GM12878 (cell line): ENCODE measurements at regions not wholly inside any gene's neighbourhood (a gene's known extent, or its start where the extent isn't known, plus 50 kb on each side); places are given as distances from the start of the nearest gene placed in this dataset.

Experiments
- BCLAF1 ChIP-seq: fragments of 450-650 bp; IDR thresholded peaks from 2 replicates; pipeline ENCODE4 v1.6.1; 2017; ENCODE audit warnings: antibody characterized with exemption, mild to moderate bottlenecking, moderate library complexity
- CREB1 ChIP-seq: IDR thresholded peaks from 2 replicates; pipeline ENCODE4 v1.6.1; 2012; ENCODE audit warnings: low read depth, mild to moderate bottlenecking, inconsistent platforms
- EGR1 ChIP-seq, 2 experiments: IDR thresholded peaks; 1 replicate in 1 of 2; 2 replicates in 1 of 2; pipeline ENCODE4 v1.6.1; 2011 to 2012; ENCODE audit warnings: low read depth in 2 of 2, low read length in 2 of 2, borderline replicate concordance in 1 of 2, mild to moderate bottlenecking in 1 of 2, moderate library complexity in 1 of 2
- MEF2B ChIP-seq: fragments of 450-650 bp; IDR thresholded peaks from 2 replicates; pipeline ENCODE4 v1.6.1; 2018; ENCODE audit warnings: mild to moderate bottlenecking, moderate library complexity; ENCODE audit not compliant: partially characterized antibody, poor library complexity, severe bottlenecking
- NFXL1 ChIP-seq: fragments of 450-650 bp; IDR thresholded peaks from 2 replicates; pipeline ENCODE4 v1.6.1; 2017; ENCODE audit warnings: antibody characterized with exemption, mild to moderate bottlenecking, borderline replicate concordance
- NR2C2 ChIP-seq: IDR thresholded peaks from 2 replicates; pipeline ENCODE4 v1.6.1; 2011; ENCODE audit warnings: borderline replicate concordance, low read depth; ENCODE audit not compliant: control insufficient read depth, insufficient read length
- RUNX3 ChIP-seq: IDR thresholded peaks from 2 replicates; pipeline ENCODE4 v1.6.1; 2012; ENCODE audit warnings: low read length, inconsistent platforms
- SIX5 ChIP-seq: IDR thresholded peaks from 2 replicates; pipeline ENCODE4 v1.6.1; 2011; ENCODE audit warnings: mild to moderate bottlenecking, low read depth, low read length, moderate library complexity; ENCODE audit not compliant: severe bottlenecking
- SMARCA5 ChIP-seq: fragments of 450-650 bp; IDR thresholded peaks from 2 replicates; pipeline ENCODE4 v1.6.1; 2017; ENCODE audit warnings: mild to moderate bottlenecking
- STAT1 ChIP-seq: fragments of 450-650 bp; conservative IDR thresholded peaks from 2 replicates; pipeline ENCODE4 v1.6.1; 2014; ENCODE audit warnings: antibody characterized with exemption, mild to moderate bottlenecking
- ZBTB33 ChIP-seq: fragments of 450-650 bp; IDR thresholded peaks from 2 replicates; pipeline ENCODE4 v1.6.1; 2017; ENCODE audit warnings: mild to moderate bottlenecking

- TF ChIP-seq NFXL1 (no peak), SIX5 (no peak), BCLAF1 (no peak), MEF2B (no peak), STAT1 (no peak), RUNX3 (no peak), SMARCA5 (no peak), CREB1 (no peak), NR2C2 (no peak), EGR1 (IDR thresholded peaks at IDR 0.05; ENCODE audit: borderline replicate concordance in 1 of 2, low read depth in 2 of 2, low read length in 2 of 2) (no peak), ZBTB33 (no peak)
Measured at GRCh38 chr1:219526074-219526473, 86.8 kb downstream of the ZC3H11B start (continued).
